Stimulated activated CD4-positive, alpha-beta T cell treated with anti-CD3 and anti-CD28 coated beads, TNF-alpha, amount 100 ng/mL, for 1 hour (primary cell): ENCODE measurements at regions not wholly inside any gene's neighbourhood (a gene's known extent, or its start where the extent isn't known, plus 50 kb on each side); places are given as distances from the start of the nearest gene placed in this dataset.

Experiments used
- DNase-seq, 3 donors: peaks; one replicate each; pipeline ENCODE4 v3.0.0-alpha.2; 2020; ENCODE audit warnings: low read depth in 3 of 3, low spot score in 1 of 3

GRCh38 chr4:56241500-56241899 lies 145.8 kb downstream of the AASDH start:
- DNase-seq = no peak

- DNase-seq = no peak
These were observed 146.6 kb downstream of the AASDH start for GRCh38 chr4:56240554-56241174.

- DNase-seq = no peak
These were observed 149.0 kb downstream of the AASDH start for GRCh38 chr4:56238251-56238650.

GRCh38 chr4:56235725-56236124 lies 151.6 kb downstream of the AASDH start:
- no peak for DNase-seq

GRCh38 chr4:56235011-56235410 lies 152.3 kb downstream of the AASDH start:
- DNase-seq = no peak

GRCh38 chr4:56234098-56234497 lies 153.2 kb downstream of the AASDH start:
- DNase-seq = no peak

GRCh38 chr4:56231410-56231809 lies 155.9 kb downstream of the AASDH start:
- DNase-seq = no peak

GRCh38 chr4:56229947-56230346 lies 157.3 kb downstream of the AASDH start:
- no peak for DNase-seq

GRCh38 chr4:56227301-56227835 lies 159.9 kb downstream of the AASDH start:
- DNase-seq = no peak

- no peak for DNase-seq
These were observed 160.7 kb downstream of the AASDH start for GRCh38 chr4:56226579-56226978.

GRCh38 chr4:56224641-56225040 lies 162.7 kb downstream of the AASDH start:
- DNase-seq = no peak

- no peak for DNase-seq
These were observed 164.8 kb downstream of the AASDH start for GRCh38 chr4:56222514-56222913.

- no peak for DNase-seq
These were observed 167.0 kb downstream of the AASDH start for GRCh38 chr4:56220261-56220660.

GRCh38 chr4:56219447-56219846 lies 167.8 kb downstream of the AASDH start:
- no peak for DNase-seq

- DNase-seq = no peak
These were observed 168.9 kb downstream of the AASDH start for GRCh38 chr4:56218230-56218895.

GRCh38 chr4:56217343-56217890 lies 169.9 kb downstream of the AASDH start:
- DNase-seq = no peak

- no peak for DNase-seq
These were observed 171.4 kb downstream of the AASDH start for GRCh38 chr4:56215901-56216300.

- no peak for DNase-seq
These were observed 172.0 kb downstream of the AASDH start for GRCh38 chr4:56215141-56215783.

- no peak for DNase-seq
These were observed 173.7 kb downstream of the AASDH start for GRCh38 chr4:56213543-56213942.

- no peak for DNase-seq
These were observed 174.5 kb downstream of the AASDH start for GRCh38 chr4:56212774-56213173.

- no peak for DNase-seq
These were observed 176.1 kb downstream of the AASDH start for GRCh38 chr4:56211202-56211601.

- no peak for DNase-seq
These were observed 176.9 kb downstream of the AASDH start for GRCh38 chr4:56210397-56210796.
